Suppressor macrophage treated with lipopolysaccharide for 4 hours (primary cell): ENCODE measurements at regions not wholly inside any gene's neighbourhood (a gene's known extent, or its start where the extent isn't known, plus 50 kb on each side); places are given as distances from the start of the nearest gene placed in this dataset.
"Not testable (repeated sequence)": the region's sequence is repeated elsewhere in the genome, so short reads cannot be mapped to it uniquely, and the experiment has no call there.

Experiments used
- DNase-seq: peaks from one replicate; pipeline ENCODE4 v3.0.0-alpha.2; 2020

GRCh38 chr11:81365496-81365895, 1368.2 kb downstream of the FAM181B start:
- DNase-seq: no peak

- DNase-seq: no peak
Measured at GRCh38 chr11:81359476-81359875, 1374.2 kb downstream of the FAM181B start.

GRCh38 chr11:81345609-81346008, 1388.1 kb downstream of the FAM181B start:
- DNase-seq: no peak

GRCh38 chr11:81342966-81343365, 1390.7 kb downstream of the FAM181B start:
- no peak for DNase-seq

- no peak for DNase-seq
Measured at GRCh38 chr11:81340225-81340624, 1393.4 kb downstream of the FAM181B start.

GRCh38 chr11:81339521-81339920, 1394.1 kb downstream of the FAM181B start:
- no peak for DNase-seq

- DNase-seq: no peak
Measured at GRCh38 chr11:81337756-81338155, 1395.9 kb downstream of the FAM181B start.

- DNase-seq: no peak
Measured at GRCh38 chr11:81332276-81332675, 1401.4 kb downstream of the FAM181B start.

GRCh38 chr11:81331611-81332235, 1401.9 kb downstream of the FAM181B start:
- no peak for DNase-seq

- no peak for DNase-seq
Measured at GRCh38 chr11:81331088-81331487, 1402.6 kb downstream of the FAM181B start.

GRCh38 chr11:81303038-81303664, 1430.5 kb downstream of the FAM181B start:
- no peak for DNase-seq

- DNase-seq: no peak
Measured at GRCh38 chr11:81301166-81301830, 1432.4 kb downstream of the FAM181B start.

GRCh38 chr11:81286959-81287358, 1446.7 kb downstream of the FAM181B start:
- no peak for DNase-seq

GRCh38 chr11:81286550-81286949, 1447.1 kb downstream of the FAM181B start:
- no peak for DNase-seq

GRCh38 chr11:81280228-81280627, 1453.4 kb downstream of the FAM181B start:
- not testable (repeated sequence) for DNase-seq

- DNase-seq: no peak
Measured at GRCh38 chr11:81278991-81279390, 1454.7 kb downstream of the FAM181B start.

- no peak for DNase-seq
Measured at GRCh38 chr11:81270686-81271085, 1463.0 kb downstream of the FAM181B start.

- DNase-seq: no peak
Measured at GRCh38 chr11:81267246-81267645, 1466.4 kb downstream of the FAM181B start.

- DNase-seq: no peak
Measured at GRCh38 chr11:81259471-81259870, 1474.2 kb downstream of the FAM181B start.

GRCh38 chr11:81255895-81256294, 1477.8 kb downstream of the FAM181B start:
- no peak for DNase-seq

- DNase-seq: no peak
Measured at GRCh38 chr11:81253244-81253643, 1480.4 kb downstream of the FAM181B start.

GRCh38 chr11:81246941-81247340, 1486.7 kb downstream of the FAM181B start:
- DNase-seq: no peak

- no peak for DNase-seq
Measured at GRCh38 chr11:81245791-81246190, 1487.9 kb downstream of the FAM181B start.

- DNase-seq: no peak
Measured at GRCh38 chr11:81241672-81242275, 1491.9 kb downstream of the FAM181B start.
